SK-N-SH (cell line): ENCODE measurements at regions not wholly inside any gene's neighbourhood (a gene's known extent, or its start where the extent isn't known, plus 50 kb on each side); places are given as distances from the start of the nearest gene placed in this dataset.

ENCODE experiments used
- CTCF ChIA-PET: fragments of 300-600, 350-600 bp; formaldehyde crosslinking; extraction: SDS; loops from one replicate; lab custom pipeline; 2021; lab: Yijun Ruan, JAX
- POLR2A ChIA-PET: fragments of 350-600 bp; sonication (Branson Sonifier 250); formaldehyde crosslinking; extraction: SDS; loops from one replicate; lab custom pipeline; 2020; ENCODE audit warnings: antibody characterized with exemption, inconsistent platforms; lab: Yijun Ruan, JAX
- DNase-seq: peaks from one replicate; pipeline ENCODE4 v3.0.0; 2012
- H2AFZ ChIP-seq: fragments of 200-600 bp; sonication (generic); 2 replicates; pipeline ENCODE4 v1.8.1; 2016; ENCODE audit warnings: antibody characterized with exemption, mild to moderate bottlenecking, low read depth
- H3F3A ChIP-seq: fragments of 200-600 bp; sonication (generic); replicated peaks from 2 replicates; pipeline ENCODE3; 2016; ENCODE audit warnings: antibody characterized with exemption, mild to moderate bottlenecking; ENCODE audit not compliant: insufficient read depth
- H3K27ac ChIP-seq, 2 experiments: fragments of 200-500 bp in 1 of 2; fragments of 200-600 bp in 1 of 2; sonication (Bioruptor generic) in 1 of 2; sonication (generic), shearing (Covaris generic) in 1 of 2; 2 replicates each; pipeline versions ENCODE4 v1.5.1 to v1.6.1; 2014 to 2016; ENCODE audit warnings: low read depth in 2 of 2, inconsistent platforms in 1 of 2, low read length in 1 of 2, mild to moderate bottlenecking in 1 of 2, mixed read lengths in 1 of 2
- H3K27me3 ChIP-seq: fragments of 200-600 bp; sonication (generic), shearing (Covaris generic); 2 replicates; pipeline ENCODE4 v1.6.1; 2016; ENCODE audit warnings: mixed run types; ENCODE audit not compliant: insufficient read depth
- H3K36me3 ChIP-seq, 2 experiments: fragments of 200-500 bp in 1 of 2; fragments of 200-600 bp in 1 of 2; sonication (Bioruptor generic) in 1 of 2; sonication (generic) in 1 of 2; replicated peaks in 1 of 2; 2 replicates each; pipeline versions ENCODE3 to v1.5.1; 2014 to 2016; ENCODE audit warnings: low read length in 1 of 2, mild to moderate bottlenecking in 1 of 2; ENCODE audit not compliant: insufficient read depth in 2 of 2, control insufficient read depth in 1 of 2
- H3K4me1 ChIP-seq, 2 experiments: fragments of 200-500 bp in 1 of 2; fragments of 200-600 bp in 1 of 2; sonication (Bioruptor generic) in 1 of 2; sonication (generic), shearing (Covaris generic) in 1 of 2; 2 replicates each; pipeline versions ENCODE4 v1.5.1 to v1.6.1; 2014 to 2016; ENCODE audit warnings: low read depth in 1 of 2, low read length in 1 of 2, mixed run types in 1 of 2; ENCODE audit not compliant: insufficient read depth in 2 of 2, control insufficient read depth in 1 of 2
- H3K4me2 ChIP-seq: fragments of 200-600 bp; sonication (generic), shearing (Covaris generic); 2 replicates; pipeline ENCODE4 v1.6.1; 2017; ENCODE audit warnings: mixed run types
- H3K4me3 ChIP-seq, 2 experiments: fragments of 200-500 bp in 1 of 2; fragments of 200-600 bp in 1 of 2; sonication (Bioruptor generic) in 1 of 2; sonication (generic), shearing (Covaris generic) in 1 of 2; 2 replicates each; pipeline versions ENCODE4 v1.5.1 to v1.8.1; 2014 to 2016; ENCODE audit warnings: low read depth in 2 of 2, inconsistent platforms in 1 of 2, low read length in 1 of 2, mild to moderate bottlenecking in 1 of 2, mixed read lengths in 1 of 2, moderate library complexity in 1 of 2
- H3K79me2 ChIP-seq: fragments of 200-600 bp; sonication (generic); 2 replicates; pipeline ENCODE4 v1.8.1; 2017; ENCODE audit warnings: mild to moderate bottlenecking; ENCODE audit not compliant: insufficient read depth
- H3K9ac ChIP-seq: fragments of 200-600 bp; sonication (generic); 2 replicates; pipeline ENCODE4 v1.6.1; 2017; ENCODE audit warnings: mixed run types
- H3K9me2 ChIP-seq: fragments of 200-600 bp; sonication (generic); 2 replicates; pipeline ENCODE4 v1.6.1; 2017; ENCODE audit warnings: mixed run types
- H3K9me3 ChIP-seq: fragments of 200-600 bp; sonication (generic); 2 replicates; pipeline ENCODE4 v1.6.1; 2017; ENCODE audit warnings: mixed run types, mild to moderate bottlenecking, moderate library complexity
- H4K20me1 ChIP-seq: fragments of 200-600 bp; sonication (generic); 2 replicates; pipeline ENCODE4 v1.6.1; 2017; ENCODE audit warnings: mild to moderate bottlenecking, mixed run types; ENCODE audit not compliant: insufficient read depth
- CHD2 ChIP-seq: fragments of 150-350 bp; IDR thresholded peaks from 2 replicates; pipeline ENCODE4 v1.6.1; 2018; ENCODE audit warnings: low read length; ENCODE audit not compliant: partially characterized antibody
- CTCF ChIP-seq: fragments of 200-600 bp; sonication (generic); IDR thresholded peaks from 2 replicates; pipeline ENCODE4 v1.6.1; 2017; ENCODE audit warnings: antibody characterized with exemption, mild to moderate bottlenecking, moderate library complexity
- ELF1 ChIP-seq: IDR thresholded peaks from 2 replicates; pipeline ENCODE4 v1.4.0; 2012
- FOSL2 ChIP-seq: IDR thresholded peaks from 2 replicates; pipeline ENCODE4 v1.4.0; 2012; ENCODE audit warnings: low read depth, mild to moderate bottlenecking, moderate library complexity, borderline replicate concordance
- FOXM1 ChIP-seq: IDR thresholded peaks from 2 replicates; pipeline ENCODE4 v1.4.0; 2012; ENCODE audit warnings: low read depth, mild to moderate bottlenecking
- GABPA ChIP-seq: IDR thresholded peaks from 2 replicates; pipeline ENCODE4 v1.4.0; 2012; ENCODE audit warnings: low read depth, mild to moderate bottlenecking
- GATA2 ChIP-seq: sonication (generic); formaldehyde crosslinking; IDR thresholded peaks from 2 replicates; pipeline ENCODE4 v1.5.0; 2020; ENCODE audit warnings: mild to moderate bottlenecking, missing genetic modification reagents
- JUND ChIP-seq: IDR thresholded peaks from 2 replicates; pipeline ENCODE4 v1.4.0; 2012
- MAX ChIP-seq: IDR thresholded peaks from 2 replicates; pipeline ENCODE4 v1.4.0; 2012; ENCODE audit warnings: low read depth
- MEF2A ChIP-seq: IDR thresholded peaks from 2 replicates; pipeline ENCODE4 v1.4.0; 2012; ENCODE audit warnings: low read depth, borderline replicate concordance
- MXI1 ChIP-seq: IDR thresholded peaks from 2 replicates; pipeline ENCODE4 v1.6.1; 2012; ENCODE audit warnings: mild to moderate bottlenecking, low read depth, low read length, improper control_type of control experiment
- NRF1 ChIP-seq: IDR thresholded peaks from 2 replicates; pipeline ENCODE4 v1.6.1; 2012; ENCODE audit warnings: low read depth, mild to moderate bottlenecking, low read length
- POLR2AphosphoS5 ChIP-seq: IDR thresholded peaks from 2 replicates; pipeline ENCODE4 v1.6.1; 2012; ENCODE audit warnings: low read depth, low read length
- SIN3A ChIP-seq: IDR thresholded peaks from 2 replicates; pipeline ENCODE4 v1.6.1; 2012; ENCODE audit warnings: low read depth, mild to moderate bottlenecking, low read length, moderate library complexity, borderline replicate concordance
- TCF12 ChIP-seq: IDR thresholded peaks from 2 replicates; pipeline ENCODE4 v1.4.0; 2012
- TEAD4 ChIP-seq: IDR thresholded peaks from 2 replicates; pipeline ENCODE4 v1.4.0; 2012; ENCODE audit warnings: mild to moderate bottlenecking, borderline replicate concordance; ENCODE audit not compliant: insufficient read depth
- YY1 ChIP-seq: IDR thresholded peaks from 2 replicates; pipeline ENCODE4 v1.4.0; 2012; ENCODE audit warnings: low read depth, mild to moderate bottlenecking
- WGBS: methylation state at CpG from one replicate; pipeline ENCODE4 v1.1.6; 2017; ENCODE audit warnings: low lambda C conversion rate; 5-methylcytosine and 5-hydroxymethylcytosine counted together
- TF ChIP-seq, protein P1 (sequence below): IDR thresholded peaks from 2 replicates; pipeline ENCODE4; 2012
- TF ChIP-seq, protein P2 (sequence below): fragments of 150-350 bp; IDR thresholded peaks from 2 replicates; pipeline ENCODE4 v1.6.1; 2017; ENCODE audit warnings: antibody characterized with exemption, low read length, low read depth, borderline replicate concordance

- no peak for TF ChIP-seq FOXM1
- TF ChIP-seq MEF2A: no peak
- TF ChIP-seq GABPA: no peak
- TF ChIP-seq, all 33 proteins: peak for 0
Measured at GRCh38 chrX:113421432-113421831, 580.8 kb upstream of the AMOT start (continued).

DNA sequence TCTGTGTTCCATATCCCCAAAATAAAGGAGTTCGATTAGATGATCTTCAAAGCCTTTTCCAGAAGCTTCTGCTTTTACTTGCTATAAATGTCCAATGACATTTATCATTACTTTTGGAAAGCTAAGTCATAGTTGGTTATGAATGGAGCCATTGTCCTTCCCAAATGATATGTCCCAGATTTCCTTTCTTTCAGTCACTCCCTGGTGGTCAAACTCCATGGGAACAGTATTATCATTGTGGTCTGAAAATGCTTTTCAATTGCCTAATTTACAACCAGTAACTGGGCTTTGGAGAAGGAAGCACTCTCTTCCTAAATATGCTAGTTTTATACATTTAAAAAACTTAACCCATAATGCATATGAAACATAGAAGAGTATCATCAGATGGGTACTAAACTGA lies 571.5 kb upstream of the AMOT start:
- Histone ChIP-seq H3K4me2 (no peak overlapping the region), H3K9ac (no peak overlapping the region), H3K27me3 (no peaks in the 10 kb centered on the region), H2AFZ (no peak overlapping the region), H3F3A (no peaks in the 10 kb centered on the region), H3K9me2 (no peaks in the 10 kb centered on the region), H4K20me1 (no peaks in the 10 kb centered on the region), H3K9me3 (no peaks in the 10 kb centered on the region), H3K4me1 (no peaks in the 10 kb centered on the region), H3K36me3 (no peaks in the 10 kb centered on the region), H3K79me2 (no peaks in the 10 kb centered on the region), H3K27ac (no peak overlapping the region), H3K4me3 (no peak overlapping the region)
- TF ChIP-seq FOXM1 (no peak), YY1 (no peak), ELF1 (no peak)
- TF ChIP-seq, protein P1, sequence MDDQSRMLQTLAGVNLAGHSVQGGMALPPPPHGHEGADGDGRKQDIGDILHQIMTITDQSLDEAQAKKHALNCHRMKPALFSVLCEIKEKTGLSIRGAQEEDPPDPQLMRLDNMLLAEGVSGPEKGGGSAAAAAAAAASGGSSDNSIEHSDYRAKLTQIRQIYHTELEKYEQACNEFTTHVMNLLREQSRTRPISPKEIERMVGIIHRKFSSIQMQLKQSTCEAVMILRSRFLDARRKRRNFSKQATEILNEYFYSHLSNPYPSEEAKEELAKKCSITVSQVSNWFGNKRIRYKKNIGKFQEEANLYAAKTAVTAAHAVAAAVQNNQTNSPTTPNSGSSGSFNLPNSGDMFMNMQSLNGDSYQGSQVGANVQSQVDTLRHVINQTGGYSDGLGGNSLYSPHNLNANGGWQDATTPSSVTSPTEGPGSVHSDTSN: no peak
- CTCF ChIA-PET: no interaction called here
- POLR2A ChIA-PET: no interaction called here
- WGBS: 19% methylated on average over 1 of the region's 1 CpG
- DNase-seq: no peak

- DNase-seq: no peak
- Histone ChIP-seq H3F3A (no peaks in the 10 kb centered on the region), H4K20me1 (no peaks in the 10 kb centered on the region), H3K27ac (no peak overlapping the region), H3K4me1 (no peaks in the 10 kb centered on the region), H3K4me2 (no peak overlapping the region), H3K9me2 (no peaks in the 10 kb centered on the region), H3K27me3 (no peaks in the 10 kb centered on the region), H3K79me2 (no peaks in the 10 kb centered on the region), H3K4me3 (no peak overlapping the region), H3K9ac (no peak overlapping the region), H3K9me3 (no peaks in the 10 kb centered on the region), H3K36me3 (no peaks in the 10 kb centered on the region), H2AFZ (no peak overlapping the region)
- CTCF ChIA-PET: no interaction called here
- WGBS: 43% methylated on average over 3 of the region's 3 CpGs
- POLR2A ChIA-PET: no interaction called here
- TF ChIP-seq, protein P1: no peak
- TF ChIP-seq JUND (no peak), YY1 (no peak), TEAD4 (no peak), POLR2AphosphoS5 (no peak), MXI1 (no peak), TCF12 (no peak), FOSL2 (no peak), GATA2 (CRISPR knock-in tag) (no peak), MEF2A (no peak), SIN3A (no peak), CTCF (no peak), MAX (no peak), CHD2 (no peak), NRF1 (no peak)
- TF ChIP-seq, protein P2, sequence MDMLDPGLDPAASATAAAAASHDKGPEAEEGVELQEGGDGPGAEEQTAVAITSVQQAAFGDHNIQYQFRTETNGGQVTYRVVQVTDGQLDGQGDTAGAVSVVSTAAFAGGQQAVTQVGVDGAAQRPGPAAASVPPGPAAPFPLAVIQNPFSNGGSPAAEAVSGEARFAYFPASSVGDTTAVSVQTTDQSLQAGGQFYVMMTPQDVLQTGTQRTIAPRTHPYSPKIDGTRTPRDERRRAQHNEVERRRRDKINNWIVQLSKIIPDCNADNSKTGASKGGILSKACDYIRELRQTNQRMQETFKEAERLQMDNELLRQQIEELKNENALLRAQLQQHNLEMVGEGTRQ: no peak
Measured at GRCh38 chrX:113408843-113409242, 568.2 kb upstream of the AMOT start.
